ENCODE measurements at regions not wholly inside any gene's neighbourhood (a gene's known extent, or its start where the extent isn't known, plus 50 kb on each side); places are given as distances from the start of the nearest gene placed in this dataset.
"Not testable (repeated sequence)": the region's sequence is repeated elsewhere in the genome, so short reads cannot be mapped to it uniquely, and the experiment has no call there.

GRCh38 chr7:101746314-101746713 lies 71.1 kb upstream of the CUX1 start:
- no peak overlapping the region for H3K9ac ChIP-seq (ENCODE audit: low read depth, low read length)
- no peaks in the 10 kb centered on the region for H3K27me3 ChIP-seq (ENCODE audit: insufficient read depth, low read length)
- H3K36me3 ChIP-seq (ENCODE audit: insufficient read depth, low read length) = no peaks in the 10 kb centered on the region
- peaks cover 5% of the 10 kb centered on the region for H3K4me1 ChIP-seq (ENCODE audit: insufficient read depth, low read length)
- WGBS = 86% methylated on average over 5 of the region's 5 CpGs
- no peaks in the 10 kb centered on the region for H3K9me3 ChIP-seq (ENCODE audit: insufficient read depth, low read depth, low read length)
- no peak overlapping the region for H3K4me3 ChIP-seq (ENCODE audit: low read length)
- H3K27ac ChIP-seq (ENCODE audit: low read depth, low read length) = no peak overlapping the region

DNA sequence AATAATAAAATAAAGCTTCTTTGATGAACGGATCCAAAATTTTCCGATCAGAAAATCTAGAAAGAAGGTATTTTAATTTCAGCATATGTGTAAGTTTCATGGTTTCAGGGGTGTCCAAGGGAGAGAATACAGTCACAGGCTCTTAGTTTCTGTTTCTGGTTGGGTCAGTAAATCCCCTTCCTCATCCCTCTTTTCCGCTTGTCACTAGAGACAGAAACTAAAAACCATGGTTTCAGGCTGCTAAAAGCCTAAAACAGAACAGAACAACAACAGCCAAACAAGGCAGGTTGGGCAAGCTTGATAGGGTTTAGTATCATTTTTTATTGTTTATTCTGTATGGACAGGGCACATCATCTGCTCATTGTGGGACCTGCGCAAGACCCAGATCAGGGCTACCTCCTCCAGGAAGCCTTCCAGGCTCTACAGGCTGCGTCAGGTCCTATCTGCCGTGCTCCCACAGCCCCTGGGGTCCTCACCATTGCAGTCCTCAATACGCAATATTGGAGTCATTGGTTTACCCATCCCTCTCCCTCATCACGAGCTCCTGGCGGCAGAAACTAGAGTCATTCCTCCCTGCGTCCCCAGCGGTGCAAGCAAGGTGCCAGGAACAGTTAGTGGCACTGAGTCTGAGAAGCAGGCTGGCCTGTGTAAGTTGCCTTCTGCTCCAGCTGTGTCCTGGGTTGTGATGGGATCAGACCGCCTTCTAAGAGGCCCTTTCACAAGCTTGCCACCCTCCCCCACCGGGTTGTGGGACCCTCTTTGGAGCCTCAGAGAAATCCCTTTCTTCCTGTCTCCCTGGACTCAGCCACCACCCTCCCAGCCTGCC lies 70.2 kb upstream of the CUX1 start:
- Histone ChIP-seq H3K9ac (ENCODE audit: low read depth, low read length) (no peak overlapping the region), H3K9me3 (ENCODE audit: insufficient read depth, low read depth, low read length) (no peaks in the 10 kb centered on the region), H3K36me3 (ENCODE audit: insufficient read depth, low read length) (no peaks in the 10 kb centered on the region), H3K27ac (ENCODE audit: low read depth, low read length) (no peak overlapping the region), H3K4me1 (ENCODE audit: insufficient read depth, low read length) (peaks cover 5% of the 10 kb centered on the region), H3K27me3 (ENCODE audit: insufficient read depth, low read length) (no peaks in the 10 kb centered on the region), H3K4me3 (ENCODE audit: low read length) (no peak overlapping the region)
- 78% methylated on average over 13 of the region's 13 CpGs for WGBS

DNA sequence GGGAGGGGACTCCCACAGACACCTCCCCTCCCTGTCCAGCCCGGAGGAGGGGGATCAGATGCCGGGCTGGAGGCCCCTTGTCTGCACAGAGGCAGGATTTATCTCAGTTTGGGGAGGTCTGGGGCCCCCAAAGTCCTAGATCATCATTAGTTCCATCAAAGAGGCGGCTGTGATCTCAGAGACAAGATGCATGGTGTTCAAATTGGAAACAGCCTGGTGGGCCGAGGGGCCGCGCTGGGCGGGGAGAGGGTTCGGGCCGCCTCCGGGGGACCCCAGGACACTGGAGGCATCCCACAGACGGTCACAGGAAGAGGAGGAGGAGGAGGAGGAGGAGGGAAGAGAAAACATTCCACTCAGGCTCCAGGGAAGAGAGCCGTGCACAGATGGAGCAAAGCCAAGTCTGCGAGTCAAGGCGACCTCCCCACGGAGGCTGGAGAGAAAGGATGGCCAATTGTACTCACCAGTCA lies 69.5 kb upstream of the CUX1 start:
- H3K9ac ChIP-seq (ENCODE audit: low read depth, low read length) = no peak overlapping the region
- H3K4me1 ChIP-seq (ENCODE audit: insufficient read depth, low read length) = peaks cover 5% of the 10 kb centered on the region
- 82% methylated on average over 15 of the region's 15 CpGs for WGBS

GRCh38 chr7:101749891-101750290 lies 67.5 kb upstream of the CUX1 start:
- Histone ChIP-seq H3K27ac (ENCODE audit: low read depth, low read length) (no peak overlapping the region), H3K27me3 (ENCODE audit: insufficient read depth, low read length) (no peaks in the 10 kb centered on the region), H3K9ac (ENCODE audit: low read depth, low read length) (no peak overlapping the region), H3K4me1 (ENCODE audit: insufficient read depth, low read length) (peaks cover 4% of the 10 kb centered on the region; the same call in 1 of the 2 replicates), H3K4me3 (ENCODE audit: low read length) (no peak overlapping the region), H3K9me3 (ENCODE audit: insufficient read depth, low read depth, low read length) (no peaks in the 10 kb centered on the region), H3K36me3 (ENCODE audit: insufficient read depth, low read length) (no peaks in the 10 kb centered on the region)
- no CpG with 5 or more reads among the region's 3 CpGs for WGBS

More for the DNA sequence above, 69.5 kb upstream of the CUX1 start:
- Histone ChIP-seq H3K27me3 (ENCODE audit: insufficient read depth, low read length) (no peaks in the 10 kb centered on the region), H3K9me3 (ENCODE audit: insufficient read depth, low read depth, low read length) (no peaks in the 10 kb centered on the region), H3K27ac (ENCODE audit: low read depth, low read length) (no peak overlapping the region), H3K36me3 (ENCODE audit: insufficient read depth, low read length) (no peaks in the 10 kb centered on the region), H3K4me3 (ENCODE audit: low read length) (no peak overlapping the region)

- Histone ChIP-seq H3K9me3 (ENCODE audit: insufficient read depth, low read depth, low read length) (no peaks in the 10 kb centered on the region), H3K27me3 (ENCODE audit: insufficient read depth, low read length) (no peaks in the 10 kb centered on the region), H3K27ac (ENCODE audit: low read depth, low read length) (no peak overlapping the region), H3K9ac (ENCODE audit: low read depth, low read length) (no peak overlapping the region), H3K4me1 (ENCODE audit: insufficient read depth, low read length) (peaks cover 4% of the 10 kb centered on the region; the same call in 1 of the 2 replicates), H3K4me3 (ENCODE audit: low read length) (no peak overlapping the region), H3K36me3 (ENCODE audit: insufficient read depth, low read length) (no peaks in the 10 kb centered on the region)
- WGBS = 83% methylated on average over 10 of the region's 10 CpGs
Observed at GRCh38 chr7:101753316-101753715, 64.1 kb upstream of the CUX1 start.

GRCh38 chr7:101754424-101755159 lies 62.8 kb upstream of the CUX1 start:
- H3K4me1 ChIP-seq (ENCODE audit: insufficient read depth, low read length) = peaks cover 4% of the 10 kb centered on the region; the same call in 1 of the 2 replicates
- H3K9ac ChIP-seq (ENCODE audit: low read depth, low read length) = no peak overlapping the region
- H3K36me3 ChIP-seq (ENCODE audit: insufficient read depth, low read length) = no peaks in the 10 kb centered on the region
- H3K4me3 ChIP-seq (ENCODE audit: low read length) = no peak overlapping the region
- no peak overlapping the region for H3K27ac ChIP-seq (ENCODE audit: low read depth, low read length)
- 88% methylated on average over 22 of the region's 22 CpGs for WGBS
- H3K9me3 ChIP-seq (ENCODE audit: insufficient read depth, low read depth, low read length) = no peaks in the 10 kb centered on the region
- no peaks in the 10 kb centered on the region for H3K27me3 ChIP-seq (ENCODE audit: insufficient read depth, low read length)

GRCh38 chr7:101757879-101758278 lies 59.5 kb upstream of the CUX1 start:
- Histone ChIP-seq H3K27ac (ENCODE audit: low read depth, low read length) (no peak overlapping the region), H3K9ac (ENCODE audit: low read depth, low read length) (no peak overlapping the region), H3K4me3 (ENCODE audit: low read length) (no peak overlapping the region), H3K36me3 (ENCODE audit: insufficient read depth, low read length) (no peaks in the 10 kb centered on the region), H3K9me3 (ENCODE audit: insufficient read depth, low read depth, low read length) (no peaks in the 10 kb centered on the region), H3K4me1 (ENCODE audit: insufficient read depth, low read length) (peaks cover 4% of the 10 kb centered on the region; the same call in 1 of the 2 replicates), H3K27me3 (ENCODE audit: insufficient read depth, low read length) (no peaks in the 10 kb centered on the region)
- WGBS = 93% methylated on average over 7 of the region's 7 CpGs

- 97% methylated on average over 2 of the region's 2 CpGs for WGBS
- H3K9me3 ChIP-seq (ENCODE audit: insufficient read depth, low read depth, low read length); H3K36me3 ChIP-seq (ENCODE audit: insufficient read depth, low read length); H3K27ac ChIP-seq (ENCODE audit: low read depth, low read length); H3K4me1 ChIP-seq (ENCODE audit: insufficient read depth, low read length); H3K9ac ChIP-seq (ENCODE audit: low read depth, low read length); H3K27me3 ChIP-seq (ENCODE audit: insufficient read depth, low read length); H3K4me3 ChIP-seq (ENCODE audit: low read length): not testable (repeated sequence)
Observed at GRCh38 chr7:101758519-101758918, 58.9 kb upstream of the CUX1 start.

DNA sequence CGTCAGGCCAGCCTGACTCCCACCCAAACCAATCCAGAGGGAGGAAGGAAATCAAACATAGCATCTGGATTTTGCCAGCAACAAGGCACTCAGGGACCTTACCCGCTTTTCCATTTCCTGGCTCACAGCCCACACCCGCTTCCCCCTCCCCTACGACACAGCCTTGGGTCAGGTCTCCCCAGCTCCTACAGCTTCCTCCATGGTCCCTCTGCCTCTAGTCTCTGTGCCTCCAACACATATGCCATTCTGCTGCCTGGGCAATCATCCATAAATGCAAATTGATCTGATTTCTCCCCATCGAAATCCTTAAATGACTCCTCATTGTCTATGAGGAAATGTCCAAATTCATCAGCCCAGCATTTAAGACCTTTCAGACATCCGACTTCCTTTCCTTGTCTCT lies 53.2 kb upstream of the CUX1 start:
- Histone ChIP-seq H3K9ac (ENCODE audit: low read depth, low read length) (no peak overlapping the region), H3K27me3 (ENCODE audit: insufficient read depth, low read length) (no peaks in the 10 kb centered on the region)
- WGBS = 74% methylated on average over 6 of the region's 6 CpGs

GRCh38 chr7:101767544-101767943 lies 49.9 kb upstream of the CUX1 start:
- H3K4me3 ChIP-seq (ENCODE audit: low read length) = no peak overlapping the region
- 82% methylated on average over 6 of the region's 6 CpGs for WGBS
- H3K4me1 ChIP-seq (ENCODE audit: insufficient read depth, low read length) = no peaks in the 10 kb centered on the region
- H3K27me3 ChIP-seq (ENCODE audit: insufficient read depth, low read length) = no peaks in the 10 kb centered on the region
- H3K27ac ChIP-seq (ENCODE audit: low read depth, low read length) = no peak overlapping the region
- H3K36me3 ChIP-seq (ENCODE audit: insufficient read depth, low read length) = no peaks in the 10 kb centered on the region
- H3K9ac ChIP-seq (ENCODE audit: low read depth, low read length) = no peak overlapping the region
- no peaks in the 10 kb centered on the region for H3K9me3 ChIP-seq (ENCODE audit: insufficient read depth, low read depth, low read length)

More for the DNA sequence above, 53.2 kb upstream of the CUX1 start:
- H3K27ac ChIP-seq (ENCODE audit: low read depth, low read length) = no peak overlapping the region
- no peak overlapping the region for H3K4me3 ChIP-seq (ENCODE audit: low read length)
- H3K9me3 ChIP-seq (ENCODE audit: insufficient read depth, low read depth, low read length) = no peaks in the 10 kb centered on the region
- H3K36me3 ChIP-seq (ENCODE audit: insufficient read depth, low read length) = no peaks in the 10 kb centered on the region
- H3K4me1 ChIP-seq (ENCODE audit: insufficient read depth, low read length) = no peaks in the 10 kb centered on the region

All from HUES64 (cell line).